Neural cell (in vitro differentiated cells): ENCODE measurements at regions not wholly inside any gene's neighbourhood (a gene's known extent, or its start where the extent isn't known, plus 50 kb on each side); places are given as distances from the start of the nearest gene placed in this dataset.

Source experiments
- H2AFZ ChIP-seq: fragments of 200-600, 300-800 bp; sonication (generic), shearing (Covaris generic); 2 replicates; pipeline ENCODE4 v1.6.0; 2014; ENCODE audit warnings: low read depth, mild to moderate bottlenecking, antibody characterized with exemption, low read length, moderate library complexity
- H3F3A ChIP-seq: fragments of 200-600 bp; shearing (Covaris generic); 2 replicates; pipeline ENCODE4 v1.6.1; 2016; ENCODE audit warnings: mild to moderate bottlenecking, moderate library complexity, mixed read lengths, antibody characterized with exemption, low read length; ENCODE audit not compliant: insufficient read depth, poor library complexity, severe bottlenecking
- H3K27ac ChIP-seq: fragments of 200-600, 300-800 bp; sonication (generic), shearing (Covaris generic); 2 replicates; pipeline ENCODE4 v1.5.1; 2014; ENCODE audit warnings: mild to moderate bottlenecking, low read length, moderate library complexity
- H3K27me3 ChIP-seq: fragments of 300-800, 200-600 bp; sonication (generic), shearing (Covaris generic); 2 replicates; pipeline ENCODE4 v1.6.0; 2014; ENCODE audit warnings: mild to moderate bottlenecking, low read depth, low read length, moderate library complexity; ENCODE audit not compliant: insufficient read depth
- H3K36me3 ChIP-seq: fragments of 300-800, 200-600 bp; sonication (generic), shearing (Covaris generic); 2 replicates; pipeline ENCODE4 v1.5.1; 2014; ENCODE audit warnings: mild to moderate bottlenecking, antibody characterized with exemption, low read length, moderate library complexity; ENCODE audit not compliant: insufficient read depth
- H3K4me2 ChIP-seq: fragments of 300-800, 200-600 bp; sonication (generic), shearing (Covaris generic); 2 replicates; pipeline ENCODE4 v1.6.0; 2014; ENCODE audit warnings: mild to moderate bottlenecking, low read length
- H3K4me3 ChIP-seq: fragments of 300-800, 200-600 bp; sonication (generic), shearing (Covaris generic); 2 replicates; pipeline ENCODE4 v1.5.1; 2014; ENCODE audit warnings: mild to moderate bottlenecking, low read length, moderate library complexity
- H3K79me2 ChIP-seq: fragments of 200-600 bp; shearing (Covaris generic); replicated peaks from 2 replicates; pipeline ENCODE4 v1.6.0; 2014; ENCODE audit warnings: mild to moderate bottlenecking, low read length, moderate library complexity; ENCODE audit not compliant: insufficient read depth
- H3K9ac ChIP-seq: fragments of 300-800, 200-600 bp; sonication (generic), shearing (Covaris generic); 2 replicates; pipeline ENCODE4 v1.6.1; 2016; ENCODE audit warnings: mild to moderate bottlenecking, low read length, mixed read lengths
- H3K9me2 ChIP-seq: fragments of 200-600 bp; shearing (Covaris generic); 2 replicates; pipeline ENCODE4 v1.6.1; 2016; ENCODE audit warnings: mild to moderate bottlenecking, low read length, mixed read lengths; ENCODE audit not compliant: insufficient read depth
- H3K9me3 ChIP-seq: fragments of 200-600, 300-800 bp; sonication (generic), shearing (Covaris generic); 2 replicates; pipeline ENCODE4 v1.6.1; 2016; ENCODE audit warnings: mild to moderate bottlenecking, mixed run types, low read length, moderate library complexity, mixed read lengths
- H4K20me1 ChIP-seq: fragments of 200-600 bp; shearing (Covaris generic); 2 replicates; pipeline ENCODE4 v1.6.1; 2016; ENCODE audit warnings: mild to moderate bottlenecking, mixed run types; ENCODE audit not compliant: insufficient read depth
- CTCF ChIP-seq: fragments of 450-650 bp; IDR thresholded peaks from 2 replicates; pipeline ENCODE4 v1.5.1; 2014; ENCODE audit warnings: antibody characterized with exemption, mild to moderate bottlenecking, moderate library complexity; ENCODE audit not compliant: poor library complexity, severe bottlenecking
- EP300 ChIP-seq: fragments of 450-650 bp; conservative IDR thresholded peaks from 2 replicates; pipeline ENCODE4 v1.6.1; 2014; ENCODE audit warnings: antibody characterized with exemption, mild to moderate bottlenecking, moderate library complexity; ENCODE audit not compliant: poor library complexity, severe bottlenecking
- EZH2 ChIP-seq: fragments of 200-600, 300-800 bp; shearing (Covaris generic), sonication (generic); IDR thresholded peaks from 2 replicates; pipeline ENCODE4 v1.6.1; 2014; ENCODE audit warnings: antibody characterized with exemption, low read length, borderline replicate concordance, mild to moderate bottlenecking; ENCODE audit not compliant: insufficient read depth, poor library complexity, severe bottlenecking
- MXI1 ChIP-seq: fragments of 450-650 bp; conservative IDR thresholded peaks from 2 replicates; pipeline ENCODE4 v1.6.1; 2014; ENCODE audit warnings: antibody characterized with exemption, mild to moderate bottlenecking; ENCODE audit not compliant: poor library complexity, severe bottlenecking
- POLR2AphosphoS5 ChIP-seq: IDR thresholded peaks from 2 replicates; pipeline ENCODE4 v1.6.1; 2012
- RAD21 ChIP-seq: fragments of 450-650 bp; conservative IDR thresholded peaks from 2 replicates; pipeline ENCODE4 v1.6.1; 2014; ENCODE audit warnings: antibody characterized with exemption, mild to moderate bottlenecking, moderate library complexity
- REST ChIP-seq: IDR thresholded peaks from 2 replicates; pipeline ENCODE4 v1.6.1; 2012; ENCODE audit warnings: borderline replicate concordance
- SMC3 ChIP-seq: fragments of 450-650 bp; conservative IDR thresholded peaks from 2 replicates; pipeline ENCODE4 v1.6.1; 2014; ENCODE audit warnings: antibody characterized with exemption, mild to moderate bottlenecking, moderate library complexity; ENCODE audit not compliant: poor library complexity
- TAF1 ChIP-seq: IDR thresholded peaks from 2 replicates; pipeline ENCODE4 v1.6.1; 2012; ENCODE audit warnings: low read depth

- Histone ChIP-seq H2AFZ (no peak overlapping the region), H3K79me2 (no peaks in the 10 kb centered on the region), H3K27ac (no peak overlapping the region), H3K4me3 (no peak overlapping the region), H3K9me3 (no peaks in the 10 kb centered on the region), H4K20me1 (no peaks in the 10 kb centered on the region), H3F3A (no peaks in the 10 kb centered on the region), H3K36me3 (no peaks in the 10 kb centered on the region), H3K27me3 (no peaks in the 10 kb centered on the region), H3K4me2 (no peak overlapping the region), H3K9ac (no peak overlapping the region), H3K9me2 (no peaks in the 10 kb centered on the region)
- TF ChIP-seq TAF1: no peak
- no peak for TF ChIP-seq REST
- TF ChIP-seq MXI1: no peak
- no peak for TF ChIP-seq RAD21
- no peak for TF ChIP-seq SMC3
- TF ChIP-seq POLR2AphosphoS5: no peak
- TF ChIP-seq EZH2: no peak
- no peak for TF ChIP-seq EP300
- no peak for TF ChIP-seq CTCF
Measured at GRCh38 chr1:55380355-55380970, 165.3 kb upstream of the USP24 start.

- Histone ChIP-seq H3F3A (no peaks in the 10 kb centered on the region), H3K36me3 (no peaks in the 10 kb centered on the region), H3K9me2 (no peaks in the 10 kb centered on the region), H4K20me1 (no peaks in the 10 kb centered on the region), H3K27ac (no peak overlapping the region), H3K9ac (no peak overlapping the region), H3K9me3 (no peaks in the 10 kb centered on the region), H3K27me3 (no peaks in the 10 kb centered on the region), H3K4me2 (no peak overlapping the region), H3K79me2 (no peaks in the 10 kb centered on the region), H2AFZ (no peak overlapping the region), H3K4me3 (no peak overlapping the region)
- TF ChIP-seq CTCF (peak; percentile 11), EP300 (no peak), MXI1 (no peak), RAD21 (no peak), EZH2 (no peak)
Measured at GRCh38 chr1:55378582-55378981, 163.4 kb upstream of the USP24 start.
